ENCODE measurements at regions not wholly inside any gene's neighbourhood (a gene's known extent, or its start where the extent isn't known, plus 50 kb on each side); places are given as distances from the start of the nearest gene placed in this dataset.

GRCh38 chr4:108345862-108346817 lies 177.4 kb upstream of the LEF1 start:
- TF ChIP-seq, protein P1, sequence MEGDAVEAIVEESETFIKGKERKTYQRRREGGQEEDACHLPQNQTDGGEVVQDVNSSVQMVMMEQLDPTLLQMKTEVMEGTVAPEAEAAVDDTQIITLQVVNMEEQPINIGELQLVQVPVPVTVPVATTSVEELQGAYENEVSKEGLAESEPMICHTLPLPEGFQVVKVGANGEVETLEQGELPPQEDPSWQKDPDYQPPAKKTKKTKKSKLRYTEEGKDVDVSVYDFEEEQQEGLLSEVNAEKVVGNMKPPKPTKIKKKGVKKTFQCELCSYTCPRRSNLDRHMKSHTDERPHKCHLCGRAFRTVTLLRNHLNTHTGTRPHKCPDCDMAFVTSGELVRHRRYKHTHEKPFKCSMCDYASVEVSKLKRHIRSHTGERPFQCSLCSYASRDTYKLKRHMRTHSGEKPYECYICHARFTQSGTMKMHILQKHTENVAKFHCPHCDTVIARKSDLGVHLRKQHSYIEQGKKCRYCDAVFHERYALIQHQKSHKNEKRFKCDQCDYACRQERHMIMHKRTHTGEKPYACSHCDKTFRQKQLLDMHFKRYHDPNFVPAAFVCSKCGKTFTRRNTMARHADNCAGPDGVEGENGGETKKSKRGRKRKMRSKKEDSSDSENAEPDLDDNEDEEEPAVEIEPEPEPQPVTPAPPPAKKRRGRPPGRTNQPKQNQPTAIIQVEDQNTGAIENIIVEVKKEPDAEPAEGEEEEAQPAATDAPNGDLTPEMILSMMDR (conservative IDR thresholded peaks at IDR 0.05) = no peak
- H3K27ac ChIP-seq = no peak overlapping the region

DNA sequence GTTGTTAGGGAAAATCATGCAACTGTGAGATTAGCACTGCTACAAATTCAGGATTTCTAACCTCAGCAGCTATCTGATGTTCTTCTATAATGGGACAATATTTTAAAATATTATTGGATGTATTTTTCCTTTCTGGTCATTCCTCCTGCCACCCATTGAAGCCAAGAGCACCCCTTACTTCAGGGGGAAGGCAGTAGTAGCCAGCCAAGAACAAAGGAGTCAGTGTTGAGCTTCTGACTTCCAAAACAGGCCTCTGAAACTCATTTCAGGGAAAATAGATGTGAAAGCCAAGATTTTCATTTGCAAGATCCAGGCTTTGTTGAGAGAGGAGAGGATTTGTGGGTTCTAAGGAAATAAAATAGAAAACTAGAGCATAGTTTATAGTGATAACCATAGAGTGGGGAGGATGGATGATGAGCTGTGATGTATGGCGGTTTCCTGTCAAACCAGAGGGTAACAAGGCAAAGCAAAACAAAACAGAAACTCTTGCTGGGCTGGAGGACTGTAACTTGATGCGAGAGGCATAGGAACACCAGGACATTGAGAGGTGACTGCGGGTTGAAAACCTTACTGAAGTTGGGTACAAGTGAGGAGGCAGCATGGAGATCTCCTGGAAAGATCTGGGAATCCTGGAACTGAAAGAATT lies 173.7 kb upstream of the LEF1 start:
- TF ChIP-seq, protein P1 (conservative IDR thresholded peaks at IDR 0.05) = no peak
- no peak overlapping the region for H3K27ac ChIP-seq

DNA sequence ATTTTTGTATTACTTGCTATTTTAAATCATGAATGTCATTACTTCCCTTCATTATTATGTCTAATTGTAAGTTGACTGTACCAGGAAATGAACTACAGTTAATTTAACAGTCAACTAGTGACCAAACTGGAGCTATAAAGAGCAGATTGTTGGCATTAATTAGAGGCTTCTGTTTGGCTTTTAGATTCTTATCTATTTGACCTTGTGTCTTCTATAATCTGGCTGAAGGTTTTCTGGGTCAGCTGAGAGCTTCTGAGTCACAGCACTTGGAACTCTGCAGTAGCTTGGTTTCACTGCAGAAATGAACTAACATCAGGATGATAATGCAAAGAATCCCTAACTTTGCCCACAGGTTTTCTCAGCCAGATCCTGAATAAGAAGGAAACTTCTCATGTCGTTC lies 169.2 kb upstream of the LEF1 start:
- TF ChIP-seq, protein P1 (conservative IDR thresholded peaks at IDR 0.05) = no peak
- H3K27ac ChIP-seq = peak overlapping the region; percentile 45

GRCh38 chr4:108336076-108336475 lies 167.3 kb upstream of the LEF1 start:
- TF ChIP-seq, protein P1 (conservative IDR thresholded peaks at IDR 0.05) = no peak
- no peak overlapping the region for H3K27ac ChIP-seq

GRCh38 chr4:108335081-108335480 lies 166.3 kb upstream of the LEF1 start:
- H3K27ac ChIP-seq = no peak overlapping the region
- TF ChIP-seq, protein P1 (conservative IDR thresholded peaks at IDR 0.05) = no peak

- no peak overlapping the region for H3K27ac ChIP-seq
- TF ChIP-seq, protein P1 (conservative IDR thresholded peaks at IDR 0.05) = no peak
Observed at GRCh38 chr4:108334031-108334430, 165.3 kb upstream of the LEF1 start.

- no peak overlapping the region for H3K27ac ChIP-seq
Observed at GRCh38 chr4:108333353-108333942, 164.7 kb upstream of the LEF1 start.

More at GRCh38 chr4:108333353-108333942, 164.7 kb upstream of the LEF1 start:
- TF ChIP-seq, protein P1 (conservative IDR thresholded peaks at IDR 0.05) = no peak
